Type B pancreatic cell (in vitro differentiated cells): ENCODE measurements at regions not wholly inside any gene's neighbourhood (a gene's known extent, or its start where the extent isn't known, plus 50 kb on each side); places are given as distances from the start of the nearest gene placed in this dataset.

ENCODE experiments used
- DNase-seq: peaks from one replicate; pipeline ENCODE4 v3.0.0; 2021; ENCODE audit warnings: mixed read lengths; ENCODE audit not compliant: unreplicated experiment; ENCODE audit errors: extremely low spot score
- H3K27ac Mint-ChIP-seq: 2 replicates; pipeline ENCODE4 v1.8.0; 2021; ENCODE audit warnings: mild to moderate bottlenecking, mixed read lengths
- H3K27me3 Mint-ChIP-seq: 2 replicates; pipeline ENCODE4 v1.8.0; 2021; ENCODE audit warnings: mixed read lengths
- H3K36me3 Mint-ChIP-seq: 2 replicates; pipeline ENCODE4 v1.8.0; 2021; ENCODE audit warnings: mixed read lengths
- H3K4me1 Mint-ChIP-seq: one replicate; pipeline ENCODE4 v1.8.0; 2021; ENCODE audit warnings: mixed read lengths; ENCODE audit not compliant: unreplicated experiment
- H3K4me3 Mint-ChIP-seq: 2 replicates; pipeline ENCODE4 v1.8.0; 2021; ENCODE audit warnings: mild to moderate bottlenecking, mixed read lengths
- H3K9me3 Mint-ChIP-seq: 2 replicates; pipeline ENCODE4 v1.8.0; 2021; ENCODE audit warnings: mixed read lengths
- TF ChIP-seq, protein P1 (sequence below): fragments of 200-600 bp; sonication (generic); conservative IDR thresholded peaks from 2 replicates; pipeline ENCODE4 v1.5.0; 2021; ENCODE audit warnings: antibody characterized with exemption, mild to moderate bottlenecking

GRCh38 chr16:55125818-55126385 is 195.2 kb downstream of the IRX5 start:
- no peak overlapping the region for H3K4me3 Mint-ChIP-seq
- peaks cover 41% of the 10 kb centered on the region for H3K27me3 Mint-ChIP-seq
- H3K36me3 Mint-ChIP-seq: no peaks in the 10 kb centered on the region
- DNase-seq: no peak
- peaks cover 6% of the 10 kb centered on the region for H3K4me1 Mint-ChIP-seq
- no peak overlapping the region for H3K27ac Mint-ChIP-seq
- peaks cover 9% of the 10 kb centered on the region for H3K9me3 Mint-ChIP-seq
- TF ChIP-seq, protein P1, sequence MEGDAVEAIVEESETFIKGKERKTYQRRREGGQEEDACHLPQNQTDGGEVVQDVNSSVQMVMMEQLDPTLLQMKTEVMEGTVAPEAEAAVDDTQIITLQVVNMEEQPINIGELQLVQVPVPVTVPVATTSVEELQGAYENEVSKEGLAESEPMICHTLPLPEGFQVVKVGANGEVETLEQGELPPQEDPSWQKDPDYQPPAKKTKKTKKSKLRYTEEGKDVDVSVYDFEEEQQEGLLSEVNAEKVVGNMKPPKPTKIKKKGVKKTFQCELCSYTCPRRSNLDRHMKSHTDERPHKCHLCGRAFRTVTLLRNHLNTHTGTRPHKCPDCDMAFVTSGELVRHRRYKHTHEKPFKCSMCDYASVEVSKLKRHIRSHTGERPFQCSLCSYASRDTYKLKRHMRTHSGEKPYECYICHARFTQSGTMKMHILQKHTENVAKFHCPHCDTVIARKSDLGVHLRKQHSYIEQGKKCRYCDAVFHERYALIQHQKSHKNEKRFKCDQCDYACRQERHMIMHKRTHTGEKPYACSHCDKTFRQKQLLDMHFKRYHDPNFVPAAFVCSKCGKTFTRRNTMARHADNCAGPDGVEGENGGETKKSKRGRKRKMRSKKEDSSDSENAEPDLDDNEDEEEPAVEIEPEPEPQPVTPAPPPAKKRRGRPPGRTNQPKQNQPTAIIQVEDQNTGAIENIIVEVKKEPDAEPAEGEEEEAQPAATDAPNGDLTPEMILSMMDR: no peak

- H3K27me3 Mint-ChIP-seq: peaks cover 41% of the 10 kb centered on the region
- H3K27ac Mint-ChIP-seq: no peak overlapping the region
- no peaks in the 10 kb centered on the region for H3K36me3 Mint-ChIP-seq
- peaks cover 9% of the 10 kb centered on the region for H3K9me3 Mint-ChIP-seq
- H3K4me3 Mint-ChIP-seq: no peak overlapping the region
- DNase-seq: no peak
- TF ChIP-seq, protein P1: no peak
- H3K4me1 Mint-ChIP-seq: peaks cover 4% of the 10 kb centered on the region
Observed at GRCh38 chr16:55126456-55126855, 195.8 kb downstream of the IRX5 start.

DNA sequence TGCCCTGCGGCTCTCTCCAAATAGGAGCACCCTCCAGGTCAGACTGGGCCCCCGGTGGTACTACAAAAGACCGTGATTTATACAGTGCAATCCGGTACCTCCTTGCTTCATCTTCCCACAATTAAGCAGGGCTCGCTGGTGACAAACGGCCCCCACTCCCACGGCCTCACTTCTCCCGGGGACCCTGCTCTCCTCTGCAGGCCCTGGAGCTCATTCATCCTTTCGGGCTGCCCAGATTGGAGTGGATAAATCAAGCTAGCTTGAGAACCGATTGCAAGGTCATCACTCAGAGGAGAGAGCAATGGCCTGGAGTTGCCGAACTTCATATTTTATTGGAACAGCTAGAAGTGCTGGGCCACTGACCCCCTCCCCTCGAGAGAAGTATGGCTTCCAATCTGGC is 193.5 kb upstream of the IRX6 start:
- no peak for DNase-seq
- no peak overlapping the region for H3K4me3 Mint-ChIP-seq
- peaks cover 39% of the 10 kb centered on the region for H3K27me3 Mint-ChIP-seq
- no peaks in the 10 kb centered on the region for H3K4me1 Mint-ChIP-seq
- H3K9me3 Mint-ChIP-seq: no peaks in the 10 kb centered on the region
- TF ChIP-seq, protein P1: no peak
- no peaks in the 10 kb centered on the region for H3K36me3 Mint-ChIP-seq
- H3K27ac Mint-ChIP-seq: no peak overlapping the region

DNA sequence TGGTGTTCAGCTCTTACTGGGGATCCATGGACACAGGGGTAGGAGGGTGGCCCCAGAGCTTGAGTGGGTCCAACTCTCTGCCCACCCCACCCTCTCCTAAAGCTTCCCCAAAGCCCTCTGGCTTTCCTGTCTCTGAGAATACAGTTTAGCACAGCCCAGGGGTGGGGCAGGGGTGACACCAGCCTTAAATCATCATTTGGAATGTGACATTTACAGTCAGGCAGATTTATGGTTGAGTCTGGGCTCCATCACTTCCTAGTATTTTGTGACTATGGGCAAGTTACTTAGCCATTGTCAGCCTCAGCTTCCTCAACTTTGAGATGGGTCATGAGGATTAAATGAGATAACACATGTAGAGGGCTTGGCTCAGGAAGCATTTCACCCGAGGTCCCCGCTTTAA is 193.1 kb upstream of the IRX6 start:
- no peak for DNase-seq
- H3K9me3 Mint-ChIP-seq: no peaks in the 10 kb centered on the region
- peaks cover 36% of the 10 kb centered on the region for H3K27me3 Mint-ChIP-seq
- no peak overlapping the region for H3K4me3 Mint-ChIP-seq
- TF ChIP-seq, protein P1: no peak
- no peak overlapping the region for H3K27ac Mint-ChIP-seq
- no peaks in the 10 kb centered on the region for H3K4me1 Mint-ChIP-seq
- H3K36me3 Mint-ChIP-seq: no peaks in the 10 kb centered on the region

GRCh38 chr16:55133654-55134053 is 190.3 kb upstream of the IRX6 start:
- H3K27ac Mint-ChIP-seq: no peak overlapping the region
- peaks cover 23% of the 10 kb centered on the region for H3K27me3 Mint-ChIP-seq
- DNase-seq: no peak
- TF ChIP-seq, protein P1: no peak
- H3K4me1 Mint-ChIP-seq: peaks cover 10% of the 10 kb centered on the region
- H3K9me3 Mint-ChIP-seq: no peaks in the 10 kb centered on the region
- H3K36me3 Mint-ChIP-seq: no peaks in the 10 kb centered on the region
- no peak overlapping the region for H3K4me3 Mint-ChIP-seq
